HG02970 (cell line): ENCODE measurements at regions not wholly inside any gene's neighbourhood (a gene's known extent, or its start where the extent isn't known, plus 50 kb on each side); places are given as distances from the start of the nearest gene placed in this dataset.

Source experiments
- ATAC-seq: cut with Tn5 transposase; IDR thresholded peaks from one replicate; pipeline ENCODE4 v1.9.1; 2021; ENCODE audit warnings: mild to moderate bottlenecking, moderate library complexity, moderate number of reproducible peaks; ENCODE audit not compliant: unreplicated experiment, low FRiP score

GRCh38 chr6:157755746-157756411 is 67.2 kb upstream of the SNX9 start:
- no peak for ATAC-seq

- no peak for ATAC-seq
These were observed 66.2 kb upstream of the SNX9 start for GRCh38 chr6:157756708-157757429.

GRCh38 chr6:157757430-157758403 is 65.3 kb upstream of the SNX9 start:
- ATAC-seq, result no peak

GRCh38 chr6:157758516-157759023 is 64.5 kb upstream of the SNX9 start:
- ATAC-seq, result no peak

GRCh38 chr6:157759028-157759427 is 64.0 kb upstream of the SNX9 start:
- ATAC-seq, result no peak

GRCh38 chr6:157760137-157760536 is 62.9 kb upstream of the SNX9 start:
- ATAC-seq, result no peak

- peak; percentile 9 for ATAC-seq
These were observed 62.3 kb upstream of the SNX9 start for GRCh38 chr6:157760589-157761330.

- peak; percentile 27 for ATAC-seq
These were observed 61.6 kb upstream of the SNX9 start for GRCh38 chr6:157761331-157761921.

GRCh38 chr6:157761926-157762325 is 61.1 kb upstream of the SNX9 start:
- ATAC-seq, result no peak

GRCh38 chr6:157762636-157763035 is 60.4 kb upstream of the SNX9 start:
- ATAC-seq, result no peak

GRCh38 chr6:157763129-157763903 is 59.7 kb upstream of the SNX9 start:
- no peak for ATAC-seq

GRCh38 chr6:157763904-157764177 is 59.2 kb upstream of the SNX9 start:
- ATAC-seq, result peak; percentile 6

- ATAC-seq, result peak; percentile 53
These were observed 58.6 kb upstream of the SNX9 start for GRCh38 chr6:157764178-157765068.

GRCh38 chr6:157766901-157767774 is 55.9 kb upstream of the SNX9 start:
- ATAC-seq, result no peak

GRCh38 chr6:157767775-157768156 is 55.3 kb upstream of the SNX9 start:
- ATAC-seq, result no peak

GRCh38 chr6:157768304-157768703 is 54.7 kb upstream of the SNX9 start:
- ATAC-seq, result no peak

GRCh38 chr6:157768863-157769551 is 54.0 kb upstream of the SNX9 start:
- ATAC-seq, result no peak
